Nephron (organoid): ENCODE measurements at regions not wholly inside any gene's neighbourhood (a gene's known extent, or its start where the extent isn't known, plus 50 kb on each side); places are given as distances from the start of the nearest gene placed in this dataset.

Source experiments
- H3K27ac Mint-ChIP-seq, 3 experiments: 2 replicates each; pipeline ENCODE4 v1.8.0; 2020; ENCODE audit warnings: mixed read lengths in 3 of 3, mild to moderate bottlenecking in 2 of 3, moderate library complexity in 1 of 3
- H3K27me3 Mint-ChIP-seq: 2 replicates; pipeline ENCODE4 v1.8.0; 2021; ENCODE audit warnings: low read depth, mild to moderate bottlenecking, moderate library complexity, mixed read lengths
- H3K36me3 Mint-ChIP-seq: 2 replicates; pipeline ENCODE4 v1.8.0; 2020; ENCODE audit warnings: low read depth, mixed read lengths
- H3K4me1 Mint-ChIP-seq: 2 replicates; pipeline ENCODE4 v1.8.0; 2020; ENCODE audit warnings: mixed read lengths
- H3K4me3 Mint-ChIP-seq, 3 experiments: 2 replicates each; pipeline ENCODE4 v1.8.0; 2020; ENCODE audit warnings: mild to moderate bottlenecking in 3 of 3, mixed read lengths in 3 of 3, moderate library complexity in 2 of 3
- H3K9me3 Mint-ChIP-seq: 2 replicates; pipeline ENCODE4 v1.8.0; 2020; ENCODE audit warnings: mixed read lengths
- CTCF ChIP-seq, 3 experiments: fragments of 200-600 bp; sonication (generic); IDR thresholded peaks; one replicate each; pipeline ENCODE4 v1.5.0; 2021; ENCODE audit warnings: antibody characterized with exemption in 3 of 3; ENCODE audit not compliant: unreplicated experiment in 3 of 3

GRCh38 chr2:217171874-217172273, 312.0 kb upstream of the TNP1 start:
- Mint-ChIP-seq H3K4me3 (no peak overlapping the region), H3K36me3 (no peaks in the 10 kb centered on the region), H3K9me3 (peaks cover 35% of the 10 kb centered on the region), H3K27me3 (no peaks in the 10 kb centered on the region), H3K4me1 (peaks cover 14% of the 10 kb centered on the region), H3K27ac (peak overlapping the region in 1 of 3 experiments; percentile 25)
- no peak for TF ChIP-seq CTCF (IDR thresholded peaks at IDR 0.05; ENCODE audit: unreplicated experiment in 3 of 3)

GRCh38 chr2:217168496-217168895, 308.6 kb upstream of the TNP1 start:
- Mint-ChIP-seq H3K4me3 (no peak overlapping the region), H3K9me3 (peaks cover 20% of the 10 kb centered on the region), H3K4me1 (peaks cover 35% of the 10 kb centered on the region), H3K27me3 (no peaks in the 10 kb centered on the region), H3K27ac (peak overlapping the region in 2 of 3 experiments; percentile 14 to 42), H3K36me3 (no peaks in the 10 kb centered on the region)
- no peak for TF ChIP-seq CTCF (IDR thresholded peaks at IDR 0.05; ENCODE audit: unreplicated experiment in 3 of 3)

GRCh38 chr2:217167531-217167930, 307.7 kb upstream of the TNP1 start:
- H3K4me1 Mint-ChIP-seq = peaks cover 44% of the 10 kb centered on the region
- peaks cover 20% of the 10 kb centered on the region for H3K9me3 Mint-ChIP-seq
- no peaks in the 10 kb centered on the region for H3K36me3 Mint-ChIP-seq
- H3K4me3 Mint-ChIP-seq = no peak overlapping the region
- H3K27ac Mint-ChIP-seq = no peak overlapping the region
- no peak for TF ChIP-seq CTCF (IDR thresholded peaks at IDR 0.05; ENCODE audit: unreplicated experiment in 3 of 3)
- H3K27me3 Mint-ChIP-seq = no peaks in the 10 kb centered on the region

GRCh38 chr2:217166241-217166850, 306.5 kb upstream of the TNP1 start:
- TF ChIP-seq CTCF (IDR thresholded peaks at IDR 0.05; ENCODE audit: unreplicated experiment in 3 of 3) = peak; percentile 41 to 57 (median 53)
- Mint-ChIP-seq H3K27me3 (no peaks in the 10 kb centered on the region), H3K4me1 (peaks cover 56% of the 10 kb centered on the region)

GRCh38 chr2:217165547-217165946, 305.7 kb upstream of the TNP1 start:
- Mint-ChIP-seq H3K9me3 (peaks cover 9% of the 10 kb centered on the region), H3K36me3 (no peaks in the 10 kb centered on the region), H3K4me3 (no peak overlapping the region), H3K4me1 (peaks cover 61% of the 10 kb centered on the region), H3K27me3 (no peaks in the 10 kb centered on the region), H3K27ac (peak overlapping the region in 2 of 3 experiments; percentile 19 to 58)
- no peak for TF ChIP-seq CTCF (IDR thresholded peaks at IDR 0.05; ENCODE audit: unreplicated experiment in 3 of 3)

More at GRCh38 chr2:217166241-217166850, 306.5 kb upstream of the TNP1 start:
- H3K9me3 Mint-ChIP-seq = peaks cover 14% of the 10 kb centered on the region
- H3K36me3 Mint-ChIP-seq = no peaks in the 10 kb centered on the region
- no peak overlapping the region for H3K4me3 Mint-ChIP-seq
- H3K27ac Mint-ChIP-seq = peak overlapping the region in 2 of 3 experiments; percentile 36 to 39

- H3K4me1 Mint-ChIP-seq = peaks cover 64% of the 10 kb centered on the region
- no peak for TF ChIP-seq CTCF (IDR thresholded peaks at IDR 0.05; ENCODE audit: unreplicated experiment in 3 of 3)
- peaks cover 4% of the 10 kb centered on the region for H3K9me3 Mint-ChIP-seq
- peak overlapping the region in 2 of 3 experiments; percentile 26 to 58 for H3K27ac Mint-ChIP-seq
- H3K27me3 Mint-ChIP-seq = no peaks in the 10 kb centered on the region
- no peaks in the 10 kb centered on the region for H3K36me3 Mint-ChIP-seq
- H3K4me3 Mint-ChIP-seq = no peak overlapping the region
Observed at GRCh38 chr2:217163987-217164386, 304.1 kb upstream of the TNP1 start.
